HepG2 (cell line): ENCODE measurements at regions not wholly inside any gene's neighbourhood (a gene's known extent, or its start where the extent isn't known, plus 50 kb on each side); places are given as distances from the start of the nearest gene placed in this dataset.

ENCODE experiments used
- ATAC-seq: fragments of 200-7000 bp; cut with Tn5 transposase; 3 replicates; pipeline ENCODE4 v1.9.1; 2020; ENCODE audit warnings: mild to moderate bottlenecking, moderate library complexity
- BruUV-seq: library from RNA; stranded (reverse); fragments of 400-500 nt; replicated peaks from 2 replicates; lab custom pipeline; 2021; lab: Mats Ljungman, UMichigan
- CTCF ChIA-PET: fragments of 300-600 bp; formaldehyde crosslinking; extraction: SDS; loops from one replicate; lab custom pipeline; 2021; ENCODE audit warnings: low total read pairs, inconsistent platforms, low intra/inter-chr PET ratio; lab: Yijun Ruan, JAX
- POLR2A ChIA-PET: fragments of 350-600 bp; sonication (Branson Sonifier 250); formaldehyde crosslinking; loops from one replicate; lab custom pipeline; 2020; ENCODE audit warnings: antibody characterized with exemption, inconsistent platforms; lab: Yijun Ruan, JAX
- DNase-seq: peaks from one replicate; pipeline ENCODE4 v3.0.0-alpha.2; 2015; ENCODE audit warnings: low spot score
- FAIRE-seq: peaks from 3 replicates; lab custom pipeline; 2011; peaks lifted over from hg19 to GRCh38; lab: Jason Lieb, UNC
- H2AFZ ChIP-seq: one replicate; pipeline ENCODE4 v1.6.1; 2011; ENCODE audit warnings: low read length, inconsistent platforms
- H3K27ac ChIP-seq: fragments of 300-600 bp; 3 replicates; pipeline ENCODE4 v1.8.0; 2011; ENCODE audit warnings: mixed run types, mild to moderate bottlenecking, mixed read lengths, low read length, inconsistent platforms; ENCODE audit not compliant: insufficient read depth; ENCODE audit errors: extremely low read length
- H3K27me3 ChIP-seq, 2 experiments: fragments of 200-600 bp in 1 of 2; 2 replicates in 1 of 2; 3 replicates in 1 of 2; pipeline versions ENCODE4 v1.6.0 to v1.8.0; 2011; ENCODE audit warnings: low read length in 2 of 2, mild to moderate bottlenecking in 2 of 2, moderate library complexity in 2 of 2, inconsistent platforms in 1 of 2; ENCODE audit not compliant: insufficient read depth in 2 of 2, control insufficient read depth in 1 of 2
- H3K36me3 ChIP-seq, 2 experiments: fragments of 200-600 bp in 1 of 2; replicated peaks in 1 of 2; 2 replicates in 1 of 2; 3 replicates in 1 of 2; pipeline versions ENCODE4 v1.5.1 to v1.8.0; 2011; ENCODE audit warnings: low read length in 2 of 2, inconsistent platforms in 1 of 2; ENCODE audit not compliant: insufficient read depth in 2 of 2, control insufficient read depth in 1 of 2
- H3K4me1 ChIP-seq: 2 replicates; pipeline ENCODE4 v1.5.1; 2012; ENCODE audit warnings: low read length, inconsistent platforms; ENCODE audit not compliant: insufficient read depth
- H3K4me2 ChIP-seq: 2 replicates; pipeline ENCODE4 v1.6.0; 2011; ENCODE audit warnings: low read depth, low read length, inconsistent platforms
- H3K4me3 ChIP-seq, 3 experiments: fragments of 200-600 bp in 1 of 3; sonication (generic), shearing (Covaris generic) in 1 of 3; replicated peaks in 1 of 3; 2 replicates each; pipeline ENCODE4 v1.5.1; 2011 to 2016; ENCODE audit warnings: low read length in 3 of 3, inconsistent platforms in 2 of 3, low read depth in 2 of 3, mild to moderate bottlenecking in 2 of 3, control low read depth in 1 of 3, mixed read lengths in 1 of 3; ENCODE audit not compliant: insufficient read depth in 1 of 3
- H3K79me2 ChIP-seq: one replicate; pipeline ENCODE4 v1.6.1; 2011; ENCODE audit warnings: low read length, inconsistent platforms; ENCODE audit not compliant: insufficient read depth
- H3K9ac ChIP-seq: 2 replicates; pipeline ENCODE4 v1.6.0; 2011; ENCODE audit warnings: mild to moderate bottlenecking, low read depth, low read length, inconsistent platforms; ENCODE audit not compliant: insufficient read depth
- H3K9me3 ChIP-seq: 2 replicates; pipeline ENCODE4 v1.5.1; 2012; ENCODE audit warnings: mild to moderate bottlenecking, low read length
- H4K20me1 ChIP-seq: 2 replicates; pipeline ENCODE4 v1.6.0; 2011; ENCODE audit warnings: inconsistent platforms, mild to moderate bottlenecking, low read length, moderate library complexity; ENCODE audit not compliant: insufficient read depth
- DMAP1 ChIP-seq: IDR thresholded peaks from 2 replicates; pipeline ENCODE4 v1.6.1; 2016
- EED ChIP-seq: sonication (generic); formaldehyde crosslinking; IDR thresholded peaks from 2 replicates; pipeline ENCODE4 v1.5.0; 2020; ENCODE audit warnings: mild to moderate bottlenecking, missing genetic modification reagents
- KDM6A ChIP-seq: IDR thresholded peaks from 2 replicates; pipeline ENCODE4 v1.6.1; 2016; ENCODE audit warnings: low read depth
- LCORL ChIP-seq, 2 experiments: fragments of 450-650 bp in 1 of 2; sonication (generic) in 1 of 2; formaldehyde crosslinking in 1 of 2; IDR thresholded peaks; 2 replicates each; pipeline versions ENCODE4 v1.5.0 to v1.6.1; 2017 to 2020; ENCODE audit warnings: antibody characterized with exemption in 1 of 2, missing genetic modification reagents in 1 of 2
- NFE2L1 ChIP-seq: sonication (generic); formaldehyde crosslinking; IDR thresholded peaks from 2 replicates; pipeline ENCODE4 v1.4.0; 2020; ENCODE audit warnings: missing genetic modification reagents, mild to moderate bottlenecking, borderline replicate concordance
- NRL ChIP-seq: sonication (generic); formaldehyde crosslinking; IDR thresholded peaks from 2 replicates; pipeline ENCODE4 v1.5.0; 2020; ENCODE audit warnings: missing genetic modification reagents, mild to moderate bottlenecking, moderate library complexity, borderline replicate concordance
- RAD51 ChIP-seq: fragments of 450-650 bp; IDR thresholded peaks from 2 replicates; pipeline ENCODE4 v1.6.1; 2016; ENCODE audit warnings: borderline replicate concordance
- SMARCC2 ChIP-seq: fragments of 450-650 bp; IDR thresholded peaks from 2 replicates; pipeline ENCODE4 v1.6.1; 2017; ENCODE audit warnings: antibody characterized with exemption, mild to moderate bottlenecking
- SP1 ChIP-seq, 2 experiments: fragments of 450-650 bp in 1 of 2; sonication (generic) in 1 of 2; formaldehyde crosslinking in 1 of 2; IDR thresholded peaks; 2 replicates each; pipeline versions ENCODE4 v1.4.0 to v1.6.1; 2016 to 2020; ENCODE audit warnings: missing genetic modification reagents in 1 of 2
- STAT5B ChIP-seq: sonication (generic); formaldehyde crosslinking; IDR thresholded peaks from 2 replicates; pipeline ENCODE4 v1.4.0; 2020; ENCODE audit warnings: missing genetic modification reagents
- TGIF2 ChIP-seq: IDR thresholded peaks from 2 replicates; pipeline ENCODE4 v1.6.1; 2016; ENCODE audit warnings: control low read depth, missing compliant biosample characterization
- YY1 ChIP-seq: IDR thresholded peaks from 2 replicates; pipeline ENCODE4 v1.6.1; 2011; ENCODE audit warnings: low read length, low read depth, moderate library complexity, mild to moderate bottlenecking; ENCODE audit not compliant: insufficient read depth, insufficient replicate concordance
- ZNF12 ChIP-seq: sonication (generic); formaldehyde crosslinking; IDR thresholded peaks from 2 replicates; pipeline ENCODE4 v1.5.0; 2020; ENCODE audit warnings: missing genetic modification reagents
- ZNF224 ChIP-seq: sonication (generic); formaldehyde crosslinking; IDR thresholded peaks from 2 replicates; pipeline ENCODE4 v1.5.0; 2020; ENCODE audit warnings: mild to moderate bottlenecking, missing genetic modification reagents
- ZNF615 ChIP-seq: sonication (generic); formaldehyde crosslinking; IDR thresholded peaks from 2 replicates; pipeline ENCODE4 v1.5.0; 2020; ENCODE audit warnings: mild to moderate bottlenecking, missing genetic modification reagents, borderline replicate concordance
- ZNF781 ChIP-seq: sonication (generic); formaldehyde crosslinking; IDR thresholded peaks from 2 replicates; pipeline ENCODE4 v1.5.1; 2020; ENCODE audit warnings: borderline replicate concordance, mild to moderate bottlenecking, missing genetic modification reagents; ENCODE audit errors: not compliant biosample characterization
- WGBS: methylation state at CpG from one replicate; pipeline ENCODE4 v1.1.6; 2017; ENCODE audit warnings: low lambda C conversion rate; 5-methylcytosine and 5-hydroxymethylcytosine counted together
- in situ Hi-C: cut with HindIII; loops from 2 replicates; pipeline ENCODE4 v1.10.0; 2017; ENCODE audit warnings: low pct_unique_long_range_greater_than_20kb; ENCODE audit not compliant: extremely low pct_ligation_motif_present
- intact Hi-C: fragments of 100-400 bp; cut with micrococcal nuclease; formaldehyde crosslinking; loops from one replicate; pipeline ENCODE4 v1.10.0; 2022; ENCODE audit not compliant: unreplicated experiment

DNA sequence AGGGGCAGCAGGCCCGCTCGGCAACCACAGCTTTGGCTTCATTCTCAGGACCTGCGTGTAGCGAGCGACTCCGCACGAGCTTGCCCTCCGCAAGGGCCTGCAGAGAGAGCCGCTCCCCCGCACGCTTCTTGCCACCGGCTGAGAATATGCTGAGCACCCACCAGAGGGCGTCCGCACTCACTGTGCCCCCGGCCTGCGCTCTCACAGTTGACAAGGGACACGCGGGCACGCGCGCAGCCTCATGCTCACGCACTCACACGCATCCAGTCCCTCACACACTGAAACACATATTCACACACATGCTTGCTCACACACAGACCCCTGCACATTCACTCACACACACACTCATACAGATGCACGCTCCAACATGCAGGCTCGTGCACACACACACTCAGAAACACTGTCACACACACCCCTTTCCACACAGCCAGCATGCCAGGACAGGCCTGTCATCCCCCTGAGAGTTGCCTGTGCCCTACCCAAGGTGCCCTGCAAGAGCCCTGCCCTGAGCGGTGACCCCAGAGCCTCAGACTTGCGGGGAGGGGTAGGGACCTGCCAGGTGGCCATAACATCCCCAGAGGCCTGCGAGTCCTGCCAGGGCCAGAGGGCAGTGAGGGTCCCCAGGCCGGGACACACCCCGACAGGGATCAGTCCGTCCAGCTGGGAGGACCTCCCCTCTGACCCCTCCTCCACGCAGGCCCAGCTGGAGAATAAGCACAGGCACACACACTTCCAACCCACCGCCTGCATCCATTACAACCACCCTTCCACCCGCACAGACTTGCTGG, 174.1 kb downstream of the BMP7 start (continued):
- no peak for TF ChIP-seq LCORL (IDR thresholded peaks at IDR 0.05)
- TF ChIP-seq LCORL (CRISPR knock-in tag; IDR thresholded peaks at IDR 0.05): no peak

DNA sequence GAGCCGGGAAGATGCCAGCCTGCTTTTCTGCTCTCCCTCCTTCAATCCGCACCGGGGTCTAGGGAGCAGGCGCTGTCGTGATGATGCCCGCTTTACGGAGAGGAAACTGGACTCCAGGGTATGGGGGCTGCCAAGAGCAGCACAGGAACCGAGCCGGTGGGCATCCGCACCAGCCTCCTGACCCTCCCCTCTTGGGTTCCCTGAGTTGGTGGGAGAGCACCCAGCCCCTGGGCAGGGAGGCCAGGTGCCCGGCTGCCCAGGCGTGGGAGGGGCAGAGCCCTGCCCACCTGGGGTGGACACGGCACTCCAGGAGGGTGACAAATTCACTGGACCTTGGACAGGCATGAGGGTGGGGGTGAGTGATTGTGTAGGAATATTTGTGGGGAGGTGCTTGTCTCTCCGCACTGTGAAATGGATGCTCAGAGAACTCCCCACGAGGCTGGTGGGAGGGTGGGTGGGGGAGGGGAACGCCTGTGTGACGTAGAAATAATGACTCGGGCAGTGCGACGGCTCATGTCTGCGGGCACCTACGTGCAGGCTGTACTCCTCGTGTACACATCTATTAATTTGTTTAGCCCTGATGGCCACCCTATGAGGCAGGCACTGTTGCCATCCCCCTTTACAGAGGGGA, 173.4 kb downstream of the BMP7 start:
- TF ChIP-seq RAD51 (no peak), ZNF615 (CRISPR knock-in tag) (no peak), EED (no peak)
- TF ChIP-seq, all 625 proteins: peak for 0
- H3K4me2 ChIP-seq: no peak overlapping the region
- H2AFZ ChIP-seq: no peak overlapping the region
- no peaks in the 10 kb centered on the region for H3K36me3 ChIP-seq
- FAIRE-seq (no peak), DNase-seq (no peak), ATAC-seq (no peak)
- H3K4me3 ChIP-seq: no peak overlapping the region
- no peak overlapping the region for H3K27ac ChIP-seq
- H4K20me1 ChIP-seq: no peaks in the 10 kb centered on the region
- ChIA-PET POLR2A (no interaction called here), CTCF (interaction anchor here (7.6 kb wide), 1 partner anchor 252 kb away, joined by 176 read pairs; no protein-coding TSS in a partner anchor)
- BruUV-seq: no TSS peak
- peaks cover 5 to 29% of the 10 kb centered on the region in 2 experiments; a peak in 3 of 5 replicates for H3K27me3 ChIP-seq
- in situ Hi-C loops: no loop called here
- WGBS: 46% methylated on average over 23 of the region's 23 CpGs
- intact Hi-C loops: no loop called here
- H3K9me3 ChIP-seq: no peaks in the 10 kb centered on the region
- no peak overlapping the region for H3K9ac ChIP-seq
- no peaks in the 10 kb centered on the region for H3K79me2 ChIP-seq
- no peaks in the 10 kb centered on the region for H3K4me1 ChIP-seq

- TF ChIP-seq SMARCC2: no peak
- no peak for TF ChIP-seq NRL
- TF ChIP-seq ZNF12 (CRISPR knock-in tag): no peak
- TF ChIP-seq KDM6A (CRISPR knock-in tag): no peak
- no peak for TF ChIP-seq SP1 (IDR thresholded peaks at IDR 0.05)
- no peak for TF ChIP-seq SP1 (CRISPR knock-in tag; IDR thresholded peaks at IDR 0.05)
- no peak for TF ChIP-seq ZNF224
- TF ChIP-seq YY1: no peak
- TF ChIP-seq NFE2L1 (CRISPR knock-in tag): no peak
- TF ChIP-seq TGIF2 (CRISPR knock-in tag): no peak
- no peak for TF ChIP-seq ZNF781 (CRISPR knock-in tag)
- TF ChIP-seq STAT5B (CRISPR knock-in tag): no peak
- TF ChIP-seq DMAP1: no peak
- Histone ChIP-seq H3K27ac (no peak overlapping the region), H2AFZ (no peak overlapping the region), H3K4me3 (no peak overlapping the region), H3K9me3 (no peaks in the 10 kb centered on the region), H3K79me2 (no peaks in the 10 kb centered on the region), H3K9ac (no peak overlapping the region), H3K4me1 (no peaks in the 10 kb centered on the region), H3K4me2 (no peak overlapping the region), H4K20me1 (no peaks in the 10 kb centered on the region), H3K27me3 (peaks cover 5 to 27% of the 10 kb centered on the region in 2 experiments; a peak in 3 of 5 replicates), H3K36me3 (no peaks in the 10 kb centered on the region)
- CTCF ChIA-PET: interaction anchor here (7.6 kb wide), 1 partner anchor 251 kb away, joined by 176 read pairs; no protein-coding TSS in a partner anchor
- ATAC-seq (no peak), DNase-seq (no peak), FAIRE-seq (no peak)
- BruUV-seq: no TSS peak
- in situ Hi-C loops: no loop called here
- 51% methylated on average over 10 of the region's 10 CpGs for WGBS
- intact Hi-C loops: no loop called here
- POLR2A ChIA-PET: no interaction called here
Observed at GRCh38 chr20:57093766-57094165, 172.7 kb downstream of the BMP7 start.
